Left ventricle myocardium inferior (tissue), 1 donor: ENCODE measurements at regions not wholly inside any gene's neighbourhood (a gene's known extent, or its start where the extent isn't known, plus 50 kb on each side); places are given as distances from the start of the nearest gene placed in this dataset.

ENCODE experiments used
- DNase-seq: peaks from one replicate; pipeline ENCODE4 v3.0.0-alpha.2; 2020
- H3K27ac ChIP-seq: fragments of 200-600 bp; replicated peaks from 2 replicates; pipeline ENCODE4 v1.8.0; 2021
- H3K27me3 ChIP-seq: fragments of 200-600 bp; 2 replicates; pipeline ENCODE4 v1.8.0; 2021; ENCODE audit warnings: low read depth
- H3K36me3 ChIP-seq: fragments of 200-600 bp; 2 replicates; pipeline ENCODE4 v1.8.0; 2021
- H3K4me1 ChIP-seq: fragments of 200-600 bp; 2 replicates; pipeline ENCODE4 v1.8.0; 2021
- H3K4me3 ChIP-seq: fragments of 200-600 bp; 2 replicates; pipeline ENCODE4 v1.8.0; 2021; ENCODE audit warnings: mild to moderate bottlenecking, moderate library complexity
- H3K9me3 ChIP-seq: fragments of 200-600 bp; replicated peaks from 2 replicates; pipeline ENCODE4 v1.8.0; 2021
- intact Hi-C: fragments of 100-400 bp; cut with micrococcal nuclease; formaldehyde crosslinking; loops from one replicate; pipeline ENCODE4 v1.11.0; 2022
- TF ChIP-seq, protein P1 (sequence below): fragments of 200-600 bp; IDR thresholded peaks from 2 replicates; pipeline ENCODE4 v1.8.0; 2021; ENCODE audit warnings: antibody characterized with exemption, mild to moderate bottlenecking, borderline replicate concordance
- donor health status: DM: no; HTN: yes; CAD: no; lungs with severe emphysema.

GRCh38 chr5:96150007-96150406, 188.4 kb upstream of the ELL2 start:
- no peak for DNase-seq
- Histone ChIP-seq H3K9me3 (no peaks in the 10 kb centered on the region), H3K4me1 (no peaks in the 10 kb centered on the region), H3K27me3 (no peaks in the 10 kb centered on the region), H3K4me3 (no peak overlapping the region), H3K36me3 (no peaks in the 10 kb centered on the region), H3K27ac (no peak overlapping the region)
- intact Hi-C loops, result no loop called here
- TF ChIP-seq, protein P1, sequence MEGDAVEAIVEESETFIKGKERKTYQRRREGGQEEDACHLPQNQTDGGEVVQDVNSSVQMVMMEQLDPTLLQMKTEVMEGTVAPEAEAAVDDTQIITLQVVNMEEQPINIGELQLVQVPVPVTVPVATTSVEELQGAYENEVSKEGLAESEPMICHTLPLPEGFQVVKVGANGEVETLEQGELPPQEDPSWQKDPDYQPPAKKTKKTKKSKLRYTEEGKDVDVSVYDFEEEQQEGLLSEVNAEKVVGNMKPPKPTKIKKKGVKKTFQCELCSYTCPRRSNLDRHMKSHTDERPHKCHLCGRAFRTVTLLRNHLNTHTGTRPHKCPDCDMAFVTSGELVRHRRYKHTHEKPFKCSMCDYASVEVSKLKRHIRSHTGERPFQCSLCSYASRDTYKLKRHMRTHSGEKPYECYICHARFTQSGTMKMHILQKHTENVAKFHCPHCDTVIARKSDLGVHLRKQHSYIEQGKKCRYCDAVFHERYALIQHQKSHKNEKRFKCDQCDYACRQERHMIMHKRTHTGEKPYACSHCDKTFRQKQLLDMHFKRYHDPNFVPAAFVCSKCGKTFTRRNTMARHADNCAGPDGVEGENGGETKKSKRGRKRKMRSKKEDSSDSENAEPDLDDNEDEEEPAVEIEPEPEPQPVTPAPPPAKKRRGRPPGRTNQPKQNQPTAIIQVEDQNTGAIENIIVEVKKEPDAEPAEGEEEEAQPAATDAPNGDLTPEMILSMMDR, result no peak

DNA sequence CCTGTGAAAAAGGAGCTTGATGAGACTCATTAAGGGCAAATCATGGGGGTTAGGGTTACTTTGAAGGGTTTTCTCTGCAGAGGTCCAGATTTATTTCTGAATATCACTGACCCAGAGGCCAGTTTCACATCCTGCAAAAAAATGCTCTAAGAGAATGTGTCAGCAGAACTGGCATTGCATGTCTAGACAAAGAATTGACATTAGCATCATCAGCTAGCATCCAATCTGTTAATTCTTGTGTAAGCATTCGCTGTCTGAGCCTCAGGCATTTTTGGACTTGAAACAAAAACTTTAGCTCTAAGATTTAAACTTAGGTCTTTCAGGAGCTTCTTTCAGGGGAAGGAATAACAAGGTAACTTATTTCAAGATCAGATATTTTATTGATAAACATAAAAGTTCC, 187.9 kb upstream of the ELL2 start:
- intact Hi-C loops, result no loop called here
- no peak overlapping the region for H3K4me3 ChIP-seq
- H3K9me3 ChIP-seq, result no peaks in the 10 kb centered on the region
- H3K27ac ChIP-seq, result no peak overlapping the region
- no peak for DNase-seq
- no peaks in the 10 kb centered on the region for H3K36me3 ChIP-seq
- H3K4me1 ChIP-seq, result no peaks in the 10 kb centered on the region
- TF ChIP-seq, protein P1, result no peak
- no peaks in the 10 kb centered on the region for H3K27me3 ChIP-seq

DNA sequence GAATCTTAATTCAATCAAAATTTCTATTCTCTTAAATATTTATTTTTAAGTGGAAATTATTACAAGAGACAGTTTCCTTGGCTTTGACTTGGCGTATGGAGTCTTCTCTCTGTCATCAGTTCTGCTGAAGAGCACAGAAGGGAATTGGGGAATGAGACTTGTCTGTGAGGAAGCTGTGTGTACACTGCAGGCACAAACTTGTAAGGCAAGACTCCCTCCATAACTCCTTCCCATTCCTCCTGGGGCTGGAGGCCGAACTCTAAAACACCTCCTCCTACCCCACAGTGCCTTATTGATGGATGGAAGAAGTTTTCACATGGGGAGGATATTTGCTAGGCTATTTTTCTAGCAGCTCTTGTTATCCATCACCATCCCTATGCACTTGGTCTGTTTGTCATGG, 187.4 kb upstream of the ELL2 start:
- intact Hi-C loops, result no loop called here
- Histone ChIP-seq H3K27me3 (no peaks in the 10 kb centered on the region), H3K9me3 (no peaks in the 10 kb centered on the region), H3K4me3 (no peak overlapping the region), H3K36me3 (no peaks in the 10 kb centered on the region), H3K27ac (no peak overlapping the region), H3K4me1 (no peaks in the 10 kb centered on the region)
- TF ChIP-seq, protein P1, result no peak
- no peak for DNase-seq

DNA sequence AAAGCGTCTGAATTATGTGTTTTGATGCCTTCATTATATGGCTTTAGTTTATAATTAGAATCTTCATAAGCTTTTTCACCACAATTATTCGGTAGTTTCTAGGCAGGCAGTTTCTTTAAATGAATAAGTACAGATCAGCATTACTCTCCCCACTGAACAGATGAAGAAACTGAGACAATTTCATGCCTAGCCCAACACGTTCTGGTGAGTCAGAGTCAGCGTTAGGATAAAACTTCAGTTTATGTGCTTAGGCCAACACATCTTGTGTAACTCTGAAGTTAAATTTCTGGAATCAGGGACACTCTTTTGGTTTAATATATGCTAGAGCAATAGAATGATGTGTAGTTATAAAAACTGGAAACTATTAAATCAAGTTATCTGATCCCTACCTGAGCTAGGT, 186.7 kb upstream of the ELL2 start:
- intact Hi-C loops, result no loop called here
- no peaks in the 10 kb centered on the region for H3K9me3 ChIP-seq
- no peak overlapping the region for H3K27ac ChIP-seq
- TF ChIP-seq, protein P1, result no peak
- H3K27me3 ChIP-seq, result no peaks in the 10 kb centered on the region
- H3K4me1 ChIP-seq, result no peaks in the 10 kb centered on the region
- no peak for DNase-seq
- H3K4me3 ChIP-seq, result no peak overlapping the region
- no peaks in the 10 kb centered on the region for H3K36me3 ChIP-seq

- intact Hi-C loops, result no loop called here
- Histone ChIP-seq H3K4me3 (no peak overlapping the region), H3K36me3 (no peaks in the 10 kb centered on the region), H3K27ac (no peak overlapping the region), H3K4me1 (no peaks in the 10 kb centered on the region), H3K27me3 (no peaks in the 10 kb centered on the region), H3K9me3 (no peaks in the 10 kb centered on the region)
- DNase-seq, result no peak
- TF ChIP-seq, protein P1, result no peak
Measured at GRCh38 chr5:96147866-96148265, 186.2 kb upstream of the ELL2 start.

GRCh38 chr5:96146675-96147074, 185.0 kb upstream of the ELL2 start:
- Histone ChIP-seq H3K9me3 (no peaks in the 10 kb centered on the region), H3K27me3 (no peaks in the 10 kb centered on the region), H3K36me3 (no peaks in the 10 kb centered on the region), H3K4me3 (no peak overlapping the region), H3K4me1 (no peaks in the 10 kb centered on the region), H3K27ac (no peak overlapping the region)
- intact Hi-C loops, result no loop called here
- no peak for DNase-seq
- TF ChIP-seq, protein P1, result no peak
